Heart right ventricle (tissue), 16 donors: ENCODE measurements at regions not wholly inside any gene's neighbourhood (a gene's known extent, or its start where the extent isn't known, plus 50 kb on each side); places are given as distances from the start of the nearest gene placed in this dataset.

Source experiments
- ATAC-seq, 8 donors: fragments of 200-7000 bp; cut with Tn5 transposase; one replicate each; pipeline ENCODE4 v1.9.1; 2020; ENCODE audit warnings: mild to moderate bottlenecking in 8 of 8, moderate library complexity in 8 of 8, moderate number of reproducible peaks in 1 of 8
- DNase-seq, 2 donors: peaks; one replicate each; pipeline ENCODE4 v3.0.0-alpha.2; 2020
- H3K27ac ChIP-seq, 10 donors: fragments of 200-600 bp; sonication (generic) in 2 of 10; one replicate each; pipeline versions ENCODE4 v1.5.0 to v1.8.0; 2020 to 2022; ENCODE audit warnings: mild to moderate bottlenecking in 3 of 10
- H3K27me3 ChIP-seq, 7 donors: fragments of 200-600 bp; one replicate each; pipeline ENCODE4 v1.8.0; 2021 to 2022; ENCODE audit warnings: mild to moderate bottlenecking in 2 of 7
- H3K36me3 ChIP-seq, 9 donors: fragments of 200-600 bp; sonication (generic) in 1 of 9; one replicate each; pipeline versions ENCODE4 v1.5.0 to v1.8.0; 2020 to 2022; ENCODE audit warnings: mild to moderate bottlenecking in 2 of 9
- H3K4me1 ChIP-seq, 9 donors: fragments of 200-600 bp; sonication (generic) in 1 of 9; one replicate each; pipeline versions ENCODE4 v1.5.0 to v1.8.0; 2020 to 2022; ENCODE audit warnings: mild to moderate bottlenecking in 4 of 9
- H3K4me3 ChIP-seq, 10 donors: fragments of 200-600 bp; sonication (generic) in 2 of 10; one replicate each; pipeline versions ENCODE4 v1.5.0 to v1.8.0; 2020 to 2022; ENCODE audit warnings: mild to moderate bottlenecking in 7 of 10, moderate library complexity in 2 of 10
- H3K9me3 ChIP-seq, 11 donors: fragments of 200-600 bp in 10 of 11; sonication (generic) in 2 of 11; one replicate each; pipeline versions ENCODE4 v1.5.0 to v1.8.0; 2013 to 2022; ENCODE audit warnings: mild to moderate bottlenecking in 2 of 11, control low read depth in 1 of 11, moderate library complexity in 1 of 11
- CTCF ChIP-seq, 9 donors: fragments of 200-600 bp; sonication (generic) in 2 of 9; IDR thresholded peaks; one replicate each; pipeline versions ENCODE4 v1.5.0 to v1.8.0; 2021 to 2022; ENCODE audit warnings: antibody characterized with exemption in 9 of 9, mild to moderate bottlenecking in 5 of 9, moderate library complexity in 1 of 9
- WGBS, 2 donors: extraction: QIAGEN DNeasy Blood & Tissue Kit; methylation state at CpG; one replicate each; pipeline ENCODE4 v1.1.7; 2013; ENCODE audit warnings: inconsistent platforms in 1 of 2; 5-methylcytosine and 5-hydroxymethylcytosine counted together
- intact Hi-C, 10 donors: fragments of 100-400 bp; cut with DNase I; formaldehyde crosslinking; loops; one replicate each; pipeline versions ENCODE4 v1.11.1 to v1.14.2; 2022
- donor health status: Arrhythmogenic right ventricular cardiomyopathy.
- donor health status: ischemic (EF 13 %, LVEDD 7.1; RV severe dilation, severe dysfunction).
- donor health status: healthy with polysubstance abuse.
- donor health status: DM: no; HTN: yes; CAD: no.
- donor health status: DM: no; HTN: no; CAD: no.
- donor health status: ischemic (EF 25% LVEDD 6.9; RV normal size, moderate dysfunction).
- donor health status: ischemic (EF 25% LVEDD 5.7; RV mildly dilated, moderate dysfunction).
- donor health status: healthy.
- donor health status: DM: yes; HTN: yes; CAD: no.
- donor health status: Ischemic cardiomyopathy.
- donor health status: ischemic (EF 35%, LVEDD 5.7; RV mildly dilated, moderate dysfunction).
- donor health status: nonischemic (EF 11% LVEDD 7.7; RV severe dilation, severe dysfunction).
- donor health status: DM: yes; HTN: yes; CAD: no.
- donor health status: PGD.
- donor health status: ischemic (EF 29% LVEDD 5.4; RV normal size, mild dysfunction).
- donor health status: nonischemic (EF 23%, LVEDD 6.1; RV moderate dilation, normal function).

- Histone ChIP-seq H3K4me1 (no peaks in the 10 kb centered on the region), H3K27ac (no peak overlapping the region), H3K4me3 (no peak overlapping the region), H3K27me3 (no peaks in the 10 kb centered on the region), H3K9me3 (peaks cover 0 to 8% (median 4%) of the 10 kb centered on the region in 11 donors), H3K36me3 (no peaks in the 10 kb centered on the region)
- DNase-seq, result no peak
- TF ChIP-seq CTCF (IDR thresholded peaks at IDR 0.05), result no peak
- ATAC-seq, result no peak
- 65 to 74% methylated on average over 4 of the region's 4 CpGs for WGBS, 2 donors
- intact Hi-C loops, result no loop called here
Observed at GRCh38 chr3:115450036-115450435, 173.3 kb upstream of the GAP43 start.

GRCh38 chr3:115464036-115464435 is 159.3 kb upstream of the GAP43 start:
- no peak overlapping the region for H3K4me3 ChIP-seq
- no peaks in the 10 kb centered on the region for H3K27me3 ChIP-seq
- intact Hi-C loops, result no loop called here
- no peak for DNase-seq
- no peaks in the 10 kb centered on the region for H3K36me3 ChIP-seq
- H3K9me3 ChIP-seq, result peaks cover 0 to 12% (median 0%) of the 10 kb centered on the region in 11 donors
- no peak for TF ChIP-seq CTCF (IDR thresholded peaks at IDR 0.05)
- H3K4me1 ChIP-seq, result no peaks in the 10 kb centered on the region
- 86 to 92% methylated on average over 2 of the region's 2 CpGs for WGBS, 2 donors
- ATAC-seq, result no peak
- H3K27ac ChIP-seq, result no peak overlapping the region

GRCh38 chr3:115469649-115470048 is 153.7 kb upstream of the GAP43 start:
- Histone ChIP-seq H3K36me3 (no peaks in the 10 kb centered on the region), H3K4me1 (peaks cover 0 to 5% (median 0%) of the 10 kb centered on the region in 9 donors), H3K4me3 (no peak overlapping the region), H3K27ac (no peak overlapping the region), H3K9me3 (no peaks in the 10 kb centered on the region), H3K27me3 (no peaks in the 10 kb centered on the region)
- WGBS, 2 donors, result 45 to 52% methylated on average over 3 of the region's 3 CpGs
- intact Hi-C loops, result no loop called here
- no peak for ATAC-seq
- DNase-seq, result no peak
- TF ChIP-seq CTCF (IDR thresholded peaks at IDR 0.05), result no peak

- Histone ChIP-seq H3K36me3 (no peaks in the 10 kb centered on the region), H3K27me3 (no peaks in the 10 kb centered on the region), H3K4me1 (peaks cover 0 to 5% (median 0%) of the 10 kb centered on the region in 9 donors), H3K27ac (no peak overlapping the region), H3K9me3 (no peaks in the 10 kb centered on the region), H3K4me3 (no peak overlapping the region)
- WGBS, 2 donors, result 72 to 85% methylated on average over 3 of the region's 3 CpGs
- no peak for ATAC-seq
- no peak for DNase-seq
- intact Hi-C loops, result no loop called here
- no peak for TF ChIP-seq CTCF (IDR thresholded peaks at IDR 0.05)
Observed at GRCh38 chr3:115470254-115470653, 153.1 kb upstream of the GAP43 start.
